GF-D8 (cell line): ENCODE measurements at regions not wholly inside any gene's neighbourhood (a gene's known extent, or its start where the extent isn't known, plus 50 kb on each side); places are given as distances from the start of the nearest gene placed in this dataset.
"Not testable (repeated sequence)": the region's sequence is repeated elsewhere in the genome, so short reads cannot be mapped to it uniquely, and the experiment has no call there.

Experiments
- DNase-seq: peaks from one replicate; lab custom pipeline; 2025; lab: John Stamatoyannopoulos, UW

- no peak for DNase-seq
Observed at GRCh38 chr2:173734797-173735196, 230.4 kb downstream of the SP3 start.

GRCh38 chr2:173737954-173738575 lies 227.1 kb downstream of the SP3 start:
- DNase-seq, result not testable (repeated sequence)

GRCh38 chr2:173739006-173739405 lies 226.2 kb downstream of the SP3 start:
- DNase-seq, result no peak

- no peak for DNase-seq
Observed at GRCh38 chr2:173740639-173741038, 224.5 kb downstream of the SP3 start.

- no peak for DNase-seq
Observed at GRCh38 chr2:173741759-173742158, 223.4 kb downstream of the SP3 start.

- DNase-seq, result no peak
Observed at GRCh38 chr2:173747035-173747434, 218.1 kb downstream of the SP3 start.

GRCh38 chr2:173749315-173749714 lies 215.9 kb downstream of the SP3 start:
- DNase-seq, result no peak

- no peak for DNase-seq
Observed at GRCh38 chr2:173750353-173750801, 214.8 kb downstream of the SP3 start.

GRCh38 chr2:173750831-173751230 lies 214.3 kb downstream of the SP3 start:
- DNase-seq, result no peak

GRCh38 chr2:173751245-173751975 lies 213.8 kb downstream of the SP3 start:
- DNase-seq, result no peak

- DNase-seq, result no peak
Observed at GRCh38 chr2:173752152-173752551, 213.0 kb downstream of the SP3 start.

GRCh38 chr2:173753441-173753840 lies 211.7 kb downstream of the SP3 start:
- no peak for DNase-seq

- no peak for DNase-seq
Observed at GRCh38 chr2:173754165-173754564, 211.0 kb downstream of the SP3 start.

- no peak for DNase-seq
Observed at GRCh38 chr2:173754837-173755236, 210.3 kb downstream of the SP3 start.

- no peak for DNase-seq
Observed at GRCh38 chr2:173755798-173756197, 209.4 kb downstream of the SP3 start.

- DNase-seq, result no peak
Observed at GRCh38 chr2:173759959-173760358, 205.2 kb downstream of the SP3 start.

GRCh38 chr2:173760553-173760952 lies 204.6 kb downstream of the SP3 start:
- DNase-seq, result no peak

GRCh38 chr2:173761603-173762119 lies 203.5 kb downstream of the SP3 start:
- no peak for DNase-seq

- DNase-seq, result no peak
Observed at GRCh38 chr2:173762221-173762620, 203.0 kb downstream of the SP3 start.

- no peak for DNase-seq
Observed at GRCh38 chr2:173762864-173763263, 202.3 kb downstream of the SP3 start.

- no peak for DNase-seq
Observed at GRCh38 chr2:173763641-173764040, 201.5 kb downstream of the SP3 start.

GRCh38 chr2:173764094-173764493 lies 201.1 kb downstream of the SP3 start:
- no peak for DNase-seq

- no peak for DNase-seq
Observed at GRCh38 chr2:173766537-173767289, 198.5 kb downstream of the SP3 start.
